ENCODE measurements at regions not wholly inside any gene's neighbourhood (a gene's known extent, or its start where the extent isn't known, plus 50 kb on each side); places are given as distances from the start of the nearest gene placed in this dataset.

- TF ChIP-seq PBX3 (IDR thresholded peaks at IDR 0.05; ENCODE audit: insufficient replicate concordance, low read depth, low read length) (peak; percentile 26), SP1 (IDR thresholded peaks at IDR 0.05; ENCODE audit: low read depth, low read length) (no peak), TARDBP (IDR thresholded peaks at IDR 0.05; ENCODE audit: borderline replicate concordance) (no peak), CHD1 (IDR thresholded peaks at IDR 0.05; ENCODE audit: low read depth, low read length) (no peak), FOXK2 (IDR thresholded peaks at IDR 0.05) (no peak), POLR2A (IDR thresholded peaks at IDR 0.05; ENCODE audit: low read depth, low read length) (no peak), CBX5 (IDR thresholded peaks at IDR 0.05; ENCODE audit: low read depth) (no peak), CTCF (IDR thresholded peaks at IDR 0.05 in 2 of 3, conservative IDR thresholded peaks at IDR 0.05 in 1 of 3; ENCODE audit: control insufficient read depth in 2 of 3, extremely low read depth in 1 of 3, insufficient read depth in 1 of 3, low read depth in 3 of 3, low read length in 3 of 3) (no peak)
Observed at GRCh38 chr20:57893366-57893999, 183.7 kb upstream of the PMEPA1 start.

Measured in GM12878 (cell line).